ENCODE measurements at regions not wholly inside any gene's neighbourhood (a gene's known extent, or its start where the extent isn't known, plus 50 kb on each side); places are given as distances from the start of the nearest gene placed in this dataset.
"Not testable (repeated sequence)": the region's sequence is repeated elsewhere in the genome, so short reads cannot be mapped to it uniquely, and the experiment has no call there.

DNA sequence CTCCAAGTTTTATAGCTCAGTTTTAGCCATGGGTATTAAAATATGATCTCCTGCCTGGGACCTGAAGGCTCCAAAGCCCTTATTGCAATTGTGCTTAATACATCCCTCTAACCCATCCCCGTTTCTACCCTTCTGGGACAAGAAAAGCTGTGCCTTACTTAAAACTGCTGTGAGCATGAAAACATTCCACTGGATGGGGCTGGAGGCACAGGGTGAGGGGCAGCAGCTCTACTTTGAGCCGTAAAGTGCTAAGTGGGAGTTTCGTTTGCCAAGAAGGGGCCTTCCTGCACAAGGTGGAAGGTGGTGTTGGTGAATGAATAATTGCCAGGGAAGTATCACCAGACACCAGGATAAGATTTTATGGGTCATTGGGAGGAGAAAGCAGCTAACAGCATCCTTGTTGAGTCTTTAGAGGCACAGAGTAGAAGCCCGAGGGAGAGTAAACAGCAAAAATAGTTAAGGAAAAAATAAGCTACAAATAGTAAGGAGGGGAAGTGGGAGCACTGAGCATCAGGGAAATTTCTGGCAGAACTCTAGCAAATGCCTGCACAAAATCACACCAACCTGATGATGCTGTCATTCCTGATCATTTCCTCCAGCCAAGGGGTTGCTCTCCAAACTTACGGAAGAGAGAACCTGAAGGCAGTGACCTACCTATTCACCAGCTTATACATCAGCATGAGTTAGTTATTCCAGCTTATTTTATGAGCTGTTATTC, 218.4 kb downstream of the MREG start:
- no peak for DNase-seq (ENCODE audit: low read depth in 1 of 2, low spot score in 1 of 2)
- no peak for TF ChIP-seq JUND (IDR thresholded peaks at IDR 0.05; ENCODE audit: low read depth)
- in situ Hi-C loops (cut with HindIII; ENCODE audit: low pct_unique_long_range_greater_than_20kb, low sequenced_read_pairs) = no loop called here

- DNase-seq (ENCODE audit: low read depth in 1 of 2, low spot score in 1 of 2) = peak in 1 of 2 experiments; percentile 25
- TF ChIP-seq JUND (IDR thresholded peaks at IDR 0.05; ENCODE audit: low read depth) = no peak
- in situ Hi-C loops (cut with HindIII; ENCODE audit: low pct_unique_long_range_greater_than_20kb, low sequenced_read_pairs) = no loop called here
These were observed 219.4 kb downstream of the MREG start for GRCh38 chr2:215793747-215794595.

GRCh38 chr2:215791481-215791937, 221.8 kb downstream of the MREG start:
- DNase-seq (ENCODE audit: low read depth in 1 of 2, low spot score in 1 of 2) = no peak
- in situ Hi-C loops (cut with HindIII; ENCODE audit: low pct_unique_long_range_greater_than_20kb, low sequenced_read_pairs) = no loop called here
- no peak for TF ChIP-seq JUND (IDR thresholded peaks at IDR 0.05; ENCODE audit: low read depth)

- TF ChIP-seq JUND (IDR thresholded peaks at IDR 0.05; ENCODE audit: low read depth) = no peak
- in situ Hi-C loops (cut with HindIII; ENCODE audit: low pct_unique_long_range_greater_than_20kb, low sequenced_read_pairs) = no loop called here
- DNase-seq (ENCODE audit: low read depth in 1 of 2, low spot score in 1 of 2) = no peak
These were observed 222.6 kb downstream of the MREG start for GRCh38 chr2:215790523-215791421.

- DNase-seq (ENCODE audit: low read depth in 1 of 2, low spot score in 1 of 2) = no peak
- no peak for TF ChIP-seq JUND (IDR thresholded peaks at IDR 0.05; ENCODE audit: low read depth)
- in situ Hi-C loops (cut with HindIII; ENCODE audit: low pct_unique_long_range_greater_than_20kb, low sequenced_read_pairs) = no loop called here
These were observed 225.7 kb downstream of the MREG start for GRCh38 chr2:215787565-215788178.

- DNase-seq (ENCODE audit: low read depth in 1 of 2, low spot score in 1 of 2) = no peak
- in situ Hi-C loops (cut with HindIII; ENCODE audit: low pct_unique_long_range_greater_than_20kb, low sequenced_read_pairs) = no loop called here
- no peak for TF ChIP-seq JUND (IDR thresholded peaks at IDR 0.05; ENCODE audit: low read depth)
These were observed 226.3 kb downstream of the MREG start for GRCh38 chr2:215787025-215787424.

DNA sequence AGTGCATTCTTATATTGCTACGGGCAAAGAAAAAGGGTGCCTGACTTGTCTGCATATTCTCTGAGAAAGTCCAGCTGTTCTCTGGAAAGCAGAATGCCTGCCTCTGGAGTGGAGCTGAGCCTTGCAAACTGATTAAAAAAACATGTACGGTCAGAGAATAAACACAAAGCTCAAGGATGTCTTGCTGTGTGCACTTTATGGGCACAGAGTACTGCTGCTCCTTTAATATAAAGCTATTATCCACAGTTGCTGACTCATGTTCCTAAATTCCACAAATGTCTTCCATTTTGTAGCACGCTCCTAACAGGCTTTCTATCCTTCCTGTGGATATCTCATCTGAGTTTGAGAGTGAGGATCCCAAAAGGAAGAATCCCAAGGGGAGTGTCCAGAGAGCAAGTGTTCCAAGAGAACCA, 229.0 kb downstream of the MREG start:
- in situ Hi-C loops (cut with HindIII; ENCODE audit: low pct_unique_long_range_greater_than_20kb, low sequenced_read_pairs) = no loop called here
- no peak for DNase-seq (ENCODE audit: low read depth in 1 of 2, low spot score in 1 of 2)
- TF ChIP-seq JUND (IDR thresholded peaks at IDR 0.05; ENCODE audit: low read depth) = no peak

DNA sequence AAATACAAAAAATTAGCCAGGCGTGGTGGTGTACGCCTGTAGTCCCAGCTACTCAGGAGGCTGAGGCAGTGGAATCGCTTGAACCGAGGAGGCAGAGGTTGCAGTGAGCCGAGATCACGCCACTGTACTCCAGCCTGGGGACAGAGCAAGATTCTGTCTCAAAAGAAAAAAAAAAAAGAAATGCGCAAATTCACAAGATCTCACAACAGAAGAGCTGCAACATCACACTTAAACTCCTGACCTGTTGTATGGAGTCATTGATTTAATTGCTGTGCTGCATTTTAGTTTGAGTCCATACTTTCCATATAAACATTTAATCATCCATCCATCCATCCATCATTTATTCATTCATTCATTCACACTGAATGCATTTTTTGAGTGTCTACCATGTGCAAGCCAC, 229.7 kb downstream of the MREG start:
- in situ Hi-C loops (cut with HindIII; ENCODE audit: low pct_unique_long_range_greater_than_20kb, low sequenced_read_pairs); DNase-seq (ENCODE audit: low read depth in 1 of 2, low spot score in 1 of 2): not testable (repeated sequence)

- no peak for DNase-seq (ENCODE audit: low read depth in 1 of 2, low spot score in 1 of 2)
- in situ Hi-C loops (cut with HindIII; ENCODE audit: low pct_unique_long_range_greater_than_20kb, low sequenced_read_pairs) = no loop called here
- TF ChIP-seq JUND (IDR thresholded peaks at IDR 0.05; ENCODE audit: low read depth) = no peak
These were observed 230.4 kb downstream of the MREG start for GRCh38 chr2:215782965-215783364.

DNA sequence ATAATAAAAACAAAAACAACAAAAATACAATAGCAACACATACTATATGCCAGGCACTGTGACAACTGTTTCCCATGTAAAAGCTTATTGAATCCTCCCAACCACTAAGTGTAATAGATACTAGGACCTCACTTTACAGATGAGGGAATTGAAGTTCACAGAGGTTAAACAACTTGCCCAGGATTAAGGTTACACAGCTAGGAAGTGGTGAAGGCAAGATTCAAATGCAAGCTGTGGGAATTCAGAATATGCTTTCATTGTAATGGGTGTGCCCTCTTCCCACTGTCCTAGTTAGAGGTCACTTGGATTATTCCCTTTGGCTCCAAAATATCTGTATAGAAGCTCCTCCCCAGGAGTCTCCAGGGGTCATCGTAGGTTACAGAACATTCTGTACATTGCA, 231.1 kb downstream of the MREG start:
- in situ Hi-C loops (cut with HindIII; ENCODE audit: low pct_unique_long_range_greater_than_20kb, low sequenced_read_pairs) = no loop called here
- DNase-seq (ENCODE audit: low read depth in 1 of 2, low spot score in 1 of 2) = no peak
- no peak for TF ChIP-seq JUND (IDR thresholded peaks at IDR 0.05; ENCODE audit: low read depth)

DNA sequence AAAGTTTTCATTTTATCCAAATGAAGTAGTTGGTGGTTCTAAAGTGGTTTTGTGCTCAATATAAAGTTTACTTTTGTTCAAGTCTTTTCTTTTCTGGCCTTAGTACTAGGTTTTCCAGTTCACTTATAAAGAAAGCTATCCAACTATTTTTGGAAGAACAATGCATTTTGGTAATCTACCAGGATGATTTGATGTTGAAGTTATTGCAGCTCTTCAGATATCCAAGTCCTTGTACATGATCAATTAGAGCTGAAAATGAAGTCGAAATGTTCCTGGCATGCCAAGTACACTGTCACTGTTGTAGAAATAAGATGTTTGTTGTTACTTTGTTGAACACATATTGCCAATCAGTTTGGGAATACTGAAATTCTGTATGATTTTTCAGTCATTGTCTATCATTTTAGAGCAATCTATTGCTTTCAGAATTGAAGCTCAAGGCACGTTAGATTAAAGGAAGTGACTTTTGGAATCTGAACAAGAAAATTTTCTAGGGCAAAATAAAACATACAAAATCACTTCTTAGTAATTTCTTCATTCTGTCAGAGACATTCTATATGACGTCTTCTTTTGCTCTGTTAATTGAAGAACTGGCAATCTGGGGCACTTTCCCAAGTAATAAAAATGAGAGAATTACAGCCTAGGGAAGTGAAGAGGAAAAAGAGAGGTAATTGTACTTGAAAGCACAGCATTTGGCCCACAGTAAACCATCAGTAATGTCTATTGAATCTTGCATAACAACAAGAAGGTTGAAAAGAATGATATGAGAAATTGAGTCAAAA, 232.3 kb downstream of the MREG start:
- TF ChIP-seq JUND (IDR thresholded peaks at IDR 0.05; ENCODE audit: low read depth) = no peak
- DNase-seq (ENCODE audit: low read depth in 1 of 2, low spot score in 1 of 2) = no peak
- in situ Hi-C loops (cut with HindIII; ENCODE audit: low pct_unique_long_range_greater_than_20kb, low sequenced_read_pairs) = no loop called here

All from T47D (cell line).